Fibroblast of gingiva (primary cell): ENCODE measurements at regions not wholly inside any gene's neighbourhood (a gene's known extent, or its start where the extent isn't known, plus 50 kb on each side); places are given as distances from the start of the nearest gene placed in this dataset.
"Not testable (repeated sequence)": the region's sequence is repeated elsewhere in the genome, so short reads cannot be mapped to it uniquely, and the experiment has no call there.

Source experiments
- DNase-seq: peaks from one replicate; pipeline ENCODE4 v3.0.0-alpha.2; 2011; ENCODE audit warnings: low read depth

DNA sequence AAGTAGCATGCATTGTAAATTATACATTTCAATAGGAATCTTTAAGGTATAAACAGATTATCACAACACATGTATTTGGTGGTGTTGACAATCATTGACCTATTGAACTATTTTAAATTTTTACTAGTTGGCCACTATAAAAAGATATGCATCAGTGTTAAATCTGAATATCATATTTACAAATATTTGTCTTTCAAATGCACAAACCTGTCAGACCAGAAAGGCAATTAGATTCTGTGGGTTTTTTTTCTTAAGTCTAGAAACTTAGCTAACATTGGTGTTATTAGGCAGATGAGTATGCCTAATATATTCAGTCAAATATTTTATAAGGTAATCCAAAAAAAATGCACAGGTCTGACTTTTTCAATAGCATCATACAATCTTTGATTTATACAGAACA lies 241.4 kb upstream of the DGKB start:
- no peak for DNase-seq

DNA sequence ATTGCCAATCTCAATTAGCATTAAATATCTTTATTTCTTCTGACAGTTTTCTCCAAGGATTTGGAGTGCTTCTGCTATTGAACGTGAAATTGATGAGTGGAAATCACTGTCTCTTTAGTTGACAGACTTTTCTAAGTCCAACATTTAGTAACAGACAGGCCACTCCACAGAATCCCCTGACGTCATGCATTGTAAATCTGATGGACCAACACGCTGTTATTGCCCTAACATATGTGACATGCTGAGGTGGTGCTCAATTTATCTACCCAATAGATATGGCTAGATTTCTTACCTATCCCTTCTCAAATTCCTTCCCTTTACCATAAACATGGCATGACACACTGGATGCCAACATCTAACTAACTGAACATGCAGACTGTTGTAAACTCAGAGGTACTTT lies 240.6 kb upstream of the DGKB start:
- no peak for DNase-seq

DNA sequence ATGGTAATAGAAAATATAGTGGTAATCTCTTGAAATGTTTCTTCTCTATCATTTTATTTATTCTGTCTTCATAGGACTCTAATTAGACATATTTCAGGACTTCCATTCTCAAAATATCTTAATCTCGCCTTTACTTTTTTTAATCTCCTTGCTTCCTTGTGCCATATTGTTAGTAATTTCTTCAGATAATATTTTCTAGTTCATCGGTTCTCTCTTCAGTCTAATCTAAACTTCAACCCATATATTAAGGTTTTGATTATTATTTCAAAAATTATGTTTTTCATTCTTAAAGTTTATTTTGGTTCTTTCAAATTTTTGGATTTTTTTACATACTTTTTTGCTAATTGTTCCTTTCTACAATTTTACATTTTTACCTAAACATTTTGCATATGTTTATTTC lies 237.9 kb upstream of the DGKB start:
- no peak for DNase-seq

DNA sequence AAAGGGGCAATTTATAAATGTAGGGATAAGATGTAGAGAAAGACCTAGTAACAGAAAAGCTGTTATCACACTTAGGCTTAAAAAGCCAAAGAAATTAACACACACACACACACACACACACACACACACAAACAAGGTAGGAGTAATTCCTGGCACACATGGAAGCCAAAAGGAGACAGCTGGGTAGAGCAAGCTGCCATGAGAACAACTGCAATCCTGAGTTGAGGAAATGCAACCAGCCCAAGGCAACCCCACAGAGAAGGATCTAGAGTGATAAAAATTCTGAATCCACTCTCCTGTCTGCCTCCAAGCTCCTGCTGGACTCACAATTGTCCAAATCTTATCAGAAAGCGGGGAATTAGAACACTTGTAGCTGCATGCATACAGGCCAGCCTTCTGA lies 229.1 kb upstream of the DGKB start:
- no peak for DNase-seq

DNA sequence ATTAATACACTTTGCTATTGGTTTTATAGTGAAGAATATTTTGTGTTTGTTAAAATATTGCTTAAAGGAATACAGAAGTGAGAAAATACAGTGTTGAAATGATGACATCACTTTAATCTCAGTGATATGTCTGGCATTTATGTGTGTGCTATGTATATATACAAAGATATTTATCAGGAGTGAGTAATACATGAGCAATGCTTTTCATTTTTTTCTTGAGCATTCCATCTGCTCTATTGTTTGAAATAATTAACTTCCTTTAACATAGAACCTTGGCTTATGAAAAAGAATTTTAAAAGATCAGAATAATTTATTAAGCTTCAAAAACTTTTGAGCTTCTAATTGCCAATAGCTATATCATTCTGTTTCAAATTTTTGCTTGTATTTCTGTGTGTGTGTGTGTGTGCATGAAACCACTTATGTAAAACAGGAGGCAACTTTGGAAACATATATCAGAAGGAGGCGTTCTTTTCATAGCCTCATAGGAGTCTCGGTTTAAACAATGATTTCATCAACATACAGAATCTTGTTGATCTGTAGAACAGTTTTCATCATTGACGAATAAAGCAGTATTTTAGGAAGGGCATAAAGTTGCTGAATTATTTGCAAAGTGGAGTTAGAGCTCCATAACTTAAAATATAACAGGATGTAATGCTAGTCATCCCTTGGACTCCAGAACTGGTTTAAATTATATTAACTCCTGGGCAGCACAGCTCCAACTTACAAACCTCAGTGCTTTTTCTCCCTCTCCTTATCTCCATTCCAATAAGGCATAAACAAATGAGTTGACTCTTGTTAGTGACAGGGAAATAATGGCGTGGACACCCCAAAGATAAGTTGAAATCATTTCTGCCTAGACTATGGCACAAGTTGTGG lies 228.4 kb upstream of the DGKB start:
- peak; percentile 30 for DNase-seq

DNA sequence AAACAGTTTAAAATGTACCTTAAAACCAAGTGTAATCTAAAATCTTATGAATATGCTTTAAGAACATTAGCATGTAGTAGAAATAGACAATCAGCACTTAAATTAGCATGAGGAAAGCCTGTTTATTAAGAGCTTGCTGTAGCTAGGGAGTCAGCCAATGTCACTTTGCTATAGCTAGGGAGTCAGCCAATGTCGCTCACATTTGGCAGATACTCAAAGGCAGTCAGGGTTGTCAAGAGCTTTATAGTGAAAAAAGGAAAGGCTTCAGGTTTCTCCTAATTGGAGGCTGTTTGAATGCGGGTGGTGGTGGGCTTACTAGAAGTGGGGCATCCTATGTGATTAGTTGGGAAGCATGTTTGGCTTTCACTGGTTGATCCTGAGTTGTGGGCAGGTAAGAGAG lies 226.2 kb upstream of the DGKB start:
- DNase-seq, result no peak

DNA sequence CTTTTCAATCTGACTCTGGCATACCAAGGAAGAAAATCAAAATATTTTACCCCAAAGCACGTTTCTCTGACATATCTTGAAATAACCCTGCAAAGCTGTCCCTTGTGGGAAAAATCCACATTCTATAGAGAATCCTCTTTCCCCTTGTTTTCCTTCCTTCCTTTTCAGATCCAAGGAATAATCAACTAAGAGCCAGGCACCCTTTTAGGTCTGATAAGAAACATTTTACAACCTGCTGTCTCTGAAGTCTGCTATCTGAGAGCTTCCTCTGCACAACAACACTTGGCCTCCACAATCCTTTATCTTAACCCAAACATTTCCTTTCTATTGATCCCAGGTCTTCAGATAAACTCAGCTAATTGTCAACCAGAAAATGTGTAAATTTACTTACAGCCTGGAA lies 224.1 kb upstream of the DGKB start:
- DNase-seq, result not testable (repeated sequence)

DNA sequence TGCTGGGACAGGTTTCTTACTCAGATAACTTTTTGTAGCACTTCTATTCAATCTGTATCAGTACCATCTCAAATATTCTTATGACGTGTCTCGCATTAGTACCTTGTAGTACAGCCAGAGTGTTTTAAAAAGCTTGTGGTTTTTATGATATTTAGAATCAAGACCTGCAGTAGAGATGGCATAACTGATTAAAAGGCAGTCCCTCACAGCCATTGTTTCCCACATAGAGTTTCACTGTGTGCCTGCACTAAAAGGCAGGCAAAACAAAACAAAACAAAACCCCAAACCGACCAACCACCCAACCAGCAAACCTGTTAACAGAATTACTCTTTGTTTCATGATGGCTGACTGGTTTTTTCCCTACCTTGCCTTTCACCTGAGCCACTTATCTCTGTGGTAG lies 221.3 kb upstream of the DGKB start:
- no peak for DNase-seq

DNA sequence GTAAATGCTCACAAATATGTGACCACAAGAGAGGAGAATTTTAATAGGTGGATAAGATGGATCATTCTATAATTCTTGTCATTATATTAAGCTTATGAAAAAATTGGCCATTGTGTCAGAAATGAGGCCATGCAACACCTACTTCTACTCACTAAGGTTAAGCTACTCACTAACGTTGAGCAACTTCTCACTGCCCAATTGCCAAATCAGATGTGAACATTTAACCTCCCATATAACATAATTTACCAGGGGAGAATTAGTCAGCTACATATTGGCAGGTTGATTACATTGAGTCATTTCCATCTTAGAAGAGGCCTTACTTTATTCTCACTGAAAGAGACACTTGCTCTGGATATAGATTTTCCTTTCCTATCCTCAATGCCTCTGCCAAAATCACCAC lies 211.2 kb upstream of the DGKB start:
- no peak for DNase-seq

DNA sequence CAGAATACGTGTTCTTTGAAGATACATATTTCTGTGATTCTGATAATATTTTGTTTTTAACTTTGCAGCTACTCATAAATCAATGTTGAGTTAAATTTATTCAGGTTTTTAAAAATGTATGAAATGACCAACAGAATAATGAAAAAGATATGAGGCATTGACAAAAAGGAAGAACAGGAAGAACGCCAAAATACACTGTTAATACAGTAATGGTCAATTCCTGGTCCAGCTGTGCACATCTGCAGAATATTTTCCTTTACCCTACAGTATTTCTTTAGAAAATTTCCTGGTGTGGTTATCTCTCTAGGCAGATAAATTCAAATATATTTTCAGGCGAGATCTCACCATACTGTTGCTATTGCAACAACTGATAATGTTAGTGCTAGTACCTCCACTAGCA lies 203.2 kb upstream of the DGKB start:
- DNase-seq, result no peak

DNA sequence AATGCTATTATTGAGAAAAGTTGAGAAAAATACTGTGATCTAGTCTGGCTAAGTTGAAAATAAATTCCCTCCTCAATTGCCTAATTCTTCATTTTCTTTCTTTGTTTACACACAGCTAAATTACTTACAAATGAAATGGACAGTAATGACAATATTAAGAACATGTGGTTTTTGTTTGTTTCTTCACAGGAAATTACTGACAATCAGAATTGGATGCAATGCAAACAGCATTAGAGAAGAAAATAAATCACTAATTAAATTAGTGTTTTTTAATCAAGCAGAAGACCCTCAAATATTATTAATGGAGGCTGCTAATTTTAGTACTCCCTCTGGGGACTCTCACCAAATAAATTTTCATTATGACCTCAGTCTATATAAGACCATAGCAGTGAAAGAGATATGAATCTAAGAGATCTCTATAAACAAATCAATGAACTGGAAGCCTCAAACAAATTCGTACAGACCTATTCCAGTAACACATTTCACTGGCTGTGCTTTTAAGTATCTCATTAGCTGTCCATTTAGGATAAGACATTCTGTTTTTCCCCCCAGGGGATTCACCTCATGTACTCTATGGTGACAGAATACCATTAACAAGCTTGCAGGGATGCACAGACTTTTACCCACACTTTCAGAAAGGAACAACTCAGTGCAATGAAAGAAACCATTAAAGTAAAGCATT lies 202.0 kb upstream of the DGKB start:
- peak; percentile 14 for DNase-seq

DNA sequence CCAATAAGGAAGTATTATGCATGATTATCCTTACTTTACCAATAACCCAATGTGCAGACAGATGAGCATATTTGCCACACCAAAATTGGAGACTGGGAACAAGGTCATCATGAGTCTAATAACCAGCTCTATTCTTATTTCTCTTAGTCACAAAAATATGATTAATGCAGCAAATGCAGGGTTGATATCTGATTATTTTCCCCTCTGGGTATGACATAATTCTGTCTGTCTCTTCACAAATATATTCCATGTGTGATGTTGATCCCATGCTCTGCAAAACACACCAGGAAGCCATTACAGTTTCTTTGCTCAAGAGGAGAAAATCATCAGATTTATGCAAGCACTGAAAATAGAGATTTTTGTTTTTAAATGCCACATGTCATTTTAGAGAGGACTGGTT lies 196.5 kb upstream of the DGKB start:
- no peak for DNase-seq

DNA sequence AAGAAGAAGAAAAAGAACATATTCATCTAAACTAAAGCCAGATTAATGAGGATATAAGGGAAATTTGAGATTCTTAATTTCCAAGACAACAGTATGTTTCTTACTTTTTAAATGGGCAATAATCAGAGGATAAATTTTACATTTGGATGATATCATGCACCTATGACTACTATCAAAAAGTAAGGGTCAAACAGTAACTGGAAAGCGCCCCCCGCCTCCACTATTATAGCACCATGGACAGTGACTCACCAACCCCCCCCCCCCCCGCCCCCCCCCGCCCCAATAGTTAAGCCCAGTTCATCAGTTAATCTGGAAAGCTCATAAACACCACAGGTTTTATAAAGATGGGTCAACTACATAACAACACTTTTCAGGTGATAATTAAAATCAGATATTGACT lies 194.3 kb upstream of the DGKB start:
- no peak for DNase-seq

DNA sequence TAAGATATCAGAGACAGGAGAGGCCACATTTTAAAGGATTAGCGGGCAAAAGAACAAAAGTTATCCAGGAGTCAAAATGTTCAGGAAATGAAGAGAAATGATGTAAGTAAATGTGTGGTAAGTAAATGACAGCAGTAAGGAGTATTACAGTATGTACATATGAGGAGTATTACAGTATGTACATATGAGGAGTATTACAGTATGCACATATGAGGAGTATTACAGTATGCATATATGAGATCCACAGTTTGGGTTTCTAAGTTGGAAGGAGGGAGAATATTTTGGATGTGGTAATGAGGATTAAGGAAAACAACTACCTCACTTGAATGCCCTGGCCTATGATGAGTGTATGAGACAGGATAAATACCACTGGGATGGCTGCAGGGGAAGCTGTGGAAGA lies 192.4 kb upstream of the DGKB start:
- DNase-seq, result no peak

DNA sequence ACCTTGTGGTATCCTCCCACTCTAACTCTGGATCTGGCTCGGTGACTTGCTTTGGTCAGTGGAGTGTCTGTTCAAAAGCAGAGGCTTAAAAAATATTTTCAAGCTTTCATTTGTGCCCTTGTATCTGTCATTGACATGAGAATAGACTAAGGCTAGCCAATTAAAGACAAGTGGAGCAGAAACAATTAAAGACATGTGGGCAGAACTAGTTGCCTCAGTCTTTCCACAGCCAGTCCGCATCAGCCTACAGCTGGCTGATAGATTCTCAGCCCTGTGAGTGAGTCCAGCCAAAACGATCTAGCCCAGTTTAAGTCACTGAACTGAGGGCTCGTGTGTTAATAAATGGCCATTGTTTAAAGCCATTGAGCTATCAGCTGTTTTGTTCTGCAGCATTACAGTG lies 185.2 kb upstream of the DGKB start:
- no peak for DNase-seq

DNA sequence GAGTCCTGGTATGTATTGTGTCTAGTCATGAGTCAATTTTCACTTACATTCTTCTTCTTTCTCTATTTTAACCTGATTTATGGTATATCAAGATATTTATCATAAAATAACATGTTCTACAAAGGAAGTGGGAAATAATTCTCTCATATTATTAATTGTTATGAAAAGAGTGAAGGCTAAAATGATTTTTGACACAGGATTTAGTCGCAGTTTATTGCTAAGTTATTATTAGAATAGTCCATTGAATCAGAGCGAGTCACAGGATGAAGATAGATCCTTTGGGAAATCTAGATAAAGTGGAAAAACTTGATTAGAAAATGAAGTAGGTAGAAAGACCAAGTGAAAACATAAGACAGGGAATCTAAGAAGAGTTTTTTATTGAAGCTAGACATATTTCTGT lies 184.3 kb upstream of the DGKB start:
- no peak for DNase-seq

DNA sequence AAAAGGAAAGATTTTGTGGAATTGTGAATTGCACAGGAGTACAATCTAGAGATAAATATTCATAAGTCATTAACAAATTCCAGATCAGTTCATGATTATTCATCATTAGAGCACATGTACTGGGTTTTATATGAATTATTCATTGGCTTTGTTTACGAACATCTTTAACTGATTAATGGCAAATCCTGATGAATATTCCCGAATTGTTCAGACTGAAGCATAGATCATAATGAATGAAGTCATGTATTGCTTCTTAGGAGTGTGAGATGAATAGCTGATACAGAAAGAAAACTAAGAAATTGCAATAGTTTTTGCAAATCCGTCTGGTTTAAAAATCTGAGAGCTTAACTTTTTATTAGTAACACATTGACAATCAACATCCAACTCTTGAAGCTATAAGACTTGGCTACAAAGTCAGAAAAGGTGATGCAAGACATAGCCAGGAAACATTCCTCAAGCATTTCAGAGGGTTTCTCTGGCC lies 183.6 kb upstream of the DGKB start:
- peak; percentile 67 for DNase-seq

DNA sequence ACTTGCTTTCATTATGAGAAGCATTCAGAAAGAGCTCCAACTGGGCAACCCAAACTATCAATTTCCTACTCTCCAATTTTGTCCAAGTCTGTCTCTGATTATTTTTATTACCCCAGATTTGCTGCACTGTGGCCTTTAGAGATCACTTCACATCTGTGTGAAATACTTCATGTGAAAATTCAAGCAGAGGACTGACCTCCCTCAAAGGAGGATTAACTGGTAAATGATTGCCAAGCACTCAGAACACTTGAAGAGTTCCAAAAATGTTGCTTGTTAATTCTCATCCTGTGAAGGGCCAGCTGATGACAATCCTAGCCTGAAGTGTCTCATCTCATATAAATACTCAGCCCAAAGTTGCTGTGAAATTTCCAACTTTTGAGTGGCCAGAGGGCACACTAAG lies 182.8 kb upstream of the DGKB start:
- DNase-seq, result peak; percentile 63

DNA sequence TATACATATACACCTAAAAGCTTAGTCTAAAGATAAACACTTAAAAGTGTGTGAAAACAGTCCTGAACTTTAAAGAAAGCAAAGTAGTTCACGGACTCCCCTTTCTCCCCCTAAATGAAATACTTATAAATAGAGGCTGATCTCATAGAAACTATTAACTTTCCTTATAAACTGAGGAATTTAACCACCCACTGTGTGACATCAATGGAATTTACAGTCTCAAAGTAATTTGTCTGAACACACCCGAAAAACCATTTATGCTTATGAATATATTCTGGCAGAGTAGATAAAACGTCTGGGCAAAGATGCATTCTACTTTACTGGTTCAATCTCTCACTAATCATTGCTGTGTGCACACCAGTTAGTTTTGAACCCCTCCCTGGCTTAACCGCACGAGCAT lies 181.8 kb upstream of the DGKB start:
- no peak for DNase-seq

DNA sequence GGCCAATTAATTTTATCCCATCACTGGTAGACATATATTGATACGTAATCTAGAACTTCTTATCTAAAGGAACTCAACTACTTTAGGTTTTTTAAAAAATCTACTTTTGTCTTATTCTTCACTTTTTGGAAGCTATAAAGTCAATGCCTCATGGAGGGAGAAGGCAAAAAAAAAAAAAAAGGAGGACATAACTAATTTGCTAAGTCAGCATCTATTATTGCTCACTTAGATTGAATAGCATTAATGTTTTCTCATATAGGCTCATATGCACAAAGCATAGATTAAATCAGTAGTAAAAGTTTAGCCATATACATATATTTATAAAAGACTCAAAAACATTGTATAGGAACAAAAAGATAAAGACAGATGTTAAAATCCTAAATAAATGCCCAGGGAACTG lies 179.3 kb upstream of the DGKB start:
- DNase-seq, result no peak

DNA sequence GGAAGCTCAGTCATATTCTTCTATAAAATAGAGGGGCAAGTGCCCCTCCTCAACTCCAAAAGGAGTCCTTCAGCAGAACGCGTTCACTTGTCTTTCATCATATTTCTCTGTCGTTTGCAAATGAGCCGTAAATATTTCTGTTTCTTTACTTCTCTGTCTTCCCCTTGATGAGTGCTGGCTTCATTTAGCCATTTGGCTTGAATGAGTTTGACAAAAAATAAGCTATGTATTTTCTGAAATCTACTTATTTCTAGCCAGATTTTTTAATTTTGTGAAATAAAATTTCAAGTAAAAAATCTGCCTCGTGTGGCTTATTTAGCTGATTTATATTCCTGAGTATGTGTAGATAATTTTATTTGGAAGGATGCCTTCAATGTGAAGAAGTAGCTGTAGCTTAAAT lies 170.8 kb upstream of the DGKB start:
- DNase-seq, result no peak

DNA sequence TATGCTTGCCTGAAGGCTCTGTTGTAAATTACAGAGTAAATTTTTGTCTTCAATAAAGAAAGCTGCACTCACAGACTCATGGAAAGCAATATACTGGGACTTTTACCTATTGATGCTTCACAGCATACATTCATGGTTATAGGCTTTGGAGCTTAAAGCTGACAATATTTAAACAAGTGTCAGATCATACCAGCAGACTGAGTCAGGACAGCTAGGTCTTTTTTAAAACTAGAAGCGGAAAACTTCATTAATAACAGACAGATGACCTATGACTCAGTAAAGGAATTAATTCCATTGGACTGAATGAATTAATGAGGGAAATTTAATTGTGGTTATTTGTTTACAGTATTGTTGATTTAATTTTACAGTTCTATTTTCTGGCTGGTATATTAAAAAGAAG lies 165.8 kb upstream of the DGKB start:
- no peak for DNase-seq

DNA sequence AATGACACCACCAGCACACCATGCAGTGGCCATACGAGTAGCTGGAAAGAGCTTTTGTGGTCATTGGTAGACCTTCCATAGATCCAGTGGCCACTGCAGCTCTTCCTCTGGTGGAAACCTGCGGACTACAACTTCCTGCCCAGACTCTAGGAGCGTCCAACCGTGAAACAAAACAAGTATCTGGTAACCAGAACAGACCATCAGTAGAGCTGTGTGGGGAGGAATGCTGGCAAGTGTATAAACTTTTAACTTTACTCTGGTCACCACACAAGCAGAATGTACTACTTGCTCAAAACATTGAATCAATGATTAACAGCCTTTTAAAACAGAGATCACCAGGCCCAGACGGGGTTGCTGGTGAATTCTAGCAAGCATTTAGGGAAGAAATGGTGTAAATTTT lies 154.7 kb upstream of the DGKB start:
- no peak for DNase-seq

DNA sequence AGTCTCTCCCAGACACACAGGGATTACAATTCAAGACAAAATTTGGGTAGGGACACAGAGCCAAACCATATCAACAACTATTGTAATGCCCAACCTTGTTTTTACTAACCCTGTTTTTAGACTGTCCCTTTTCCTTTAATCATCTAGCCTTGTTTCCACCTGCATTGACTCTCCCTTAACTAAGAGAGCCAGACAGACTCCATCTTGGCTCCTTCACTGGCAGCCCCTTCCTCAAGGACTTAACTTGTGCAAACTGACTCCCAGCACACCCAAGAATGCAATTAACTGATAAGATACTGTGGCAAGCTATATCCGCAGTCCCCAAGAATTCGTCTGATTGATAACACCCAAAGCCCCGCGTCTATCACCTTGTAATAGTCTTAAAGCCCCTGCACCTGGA lies 151.8 kb upstream of the DGKB start:
- DNase-seq, result not testable (repeated sequence)
